ENCODE measurements at regions not wholly inside any gene's neighbourhood (a gene's known extent, or its start where the extent isn't known, plus 50 kb on each side); places are given as distances from the start of the nearest gene placed in this dataset.

- TF ChIP-seq CTCF (conservative IDR thresholded peaks at IDR 0.05; ENCODE audit: low read length) (no peak), EZH2phosphoT487 (IDR thresholded peaks at IDR 0.05; ENCODE audit: borderline replicate concordance, low read depth, low read length) (no peak)
Observed at GRCh38 chr5:17021602-17021932, 85.5 kb upstream of the MYO10 start.

Measured in OCI-LY7 (cell line).